ENCODE measurements at regions not wholly inside any gene's neighbourhood (a gene's known extent, or its start where the extent isn't known, plus 50 kb on each side); places are given as distances from the start of the nearest gene placed in this dataset.
A peak's percentile ranks its signal among the peaks of the same experiment; 100 is the strongest.

GRCh38 chr7:98496618-98497017, 95.7 kb upstream of the BAIAP2L1 start:
- in situ Hi-C loops (cut with MboI; ENCODE audit: low sequenced_read_pairs) = no loop called here
- no peaks in the 10 kb centered on the region for H3K27me3 ChIP-seq (ENCODE audit: low read depth)
- no peaks in the 10 kb centered on the region for H3K36me3 ChIP-seq (replicated peaks)

GRCh38 chr7:98495200-98495955, 94.5 kb upstream of the BAIAP2L1 start:
- in situ Hi-C loops (cut with MboI; ENCODE audit: low sequenced_read_pairs) = no loop called here
- Histone ChIP-seq H3K27me3 (ENCODE audit: low read depth) (no peaks in the 10 kb centered on the region), H3K36me3 (replicated peaks) (no peaks in the 10 kb centered on the region), H3K9me3 (no peaks in the 10 kb centered on the region), H3K4me1 (no peaks in the 10 kb centered on the region), H3K4me3 (no peak overlapping the region)
- no peak for DNase-seq (ENCODE audit: low spot score in 2 of 2)

More at GRCh38 chr7:98496618-98497017, 95.7 kb upstream of the BAIAP2L1 start:
- Histone ChIP-seq H3K9me3 (no peaks in the 10 kb centered on the region), H3K4me1 (no peaks in the 10 kb centered on the region), H3K4me3 (no peak overlapping the region)
- DNase-seq (ENCODE audit: low spot score in 2 of 2) = no peak

GRCh38 chr7:98493030-98493778, 92.3 kb upstream of the BAIAP2L1 start:
- H3K4me1 ChIP-seq = no peaks in the 10 kb centered on the region
- H3K9me3 ChIP-seq = no peaks in the 10 kb centered on the region
- in situ Hi-C loops (cut with MboI; ENCODE audit: low sequenced_read_pairs) = no loop called here
- DNase-seq (ENCODE audit: low spot score in 2 of 2) = no peak
- H3K36me3 ChIP-seq (replicated peaks) = no peaks in the 10 kb centered on the region
- no peak overlapping the region for H3K4me3 ChIP-seq
- H3K27me3 ChIP-seq (ENCODE audit: low read depth) = no peaks in the 10 kb centered on the region

GRCh38 chr7:98488167-98488566, 87.3 kb upstream of the BAIAP2L1 start:
- no peak overlapping the region for H3K4me3 ChIP-seq
- no peaks in the 10 kb centered on the region for H3K36me3 ChIP-seq (replicated peaks)
- no peaks in the 10 kb centered on the region for H3K4me1 ChIP-seq
- no peaks in the 10 kb centered on the region for H3K9me3 ChIP-seq
- H3K27me3 ChIP-seq (ENCODE audit: low read depth) = no peaks in the 10 kb centered on the region
- no peak for DNase-seq (ENCODE audit: low spot score in 2 of 2)
- in situ Hi-C loops (cut with MboI; ENCODE audit: low sequenced_read_pairs) = no loop called here

GRCh38 chr7:98483964-98484545, 83.2 kb upstream of the BAIAP2L1 start:
- DNase-seq (ENCODE audit: low spot score in 2 of 2) = no peak
- Histone ChIP-seq H3K36me3 (replicated peaks) (no peaks in the 10 kb centered on the region), H3K4me1 (no peaks in the 10 kb centered on the region), H3K27me3 (ENCODE audit: low read depth) (no peaks in the 10 kb centered on the region), H3K9me3 (no peaks in the 10 kb centered on the region), H3K4me3 (no peak overlapping the region)
- in situ Hi-C loops (cut with MboI; ENCODE audit: low sequenced_read_pairs) = no loop called here

GRCh38 chr7:98483276-98483963, 82.5 kb upstream of the BAIAP2L1 start:
- Histone ChIP-seq H3K9me3 (no peaks in the 10 kb centered on the region), H3K36me3 (replicated peaks) (no peaks in the 10 kb centered on the region), H3K4me1 (no peaks in the 10 kb centered on the region), H3K27me3 (ENCODE audit: low read depth) (no peaks in the 10 kb centered on the region), H3K4me3 (no peak overlapping the region)
- DNase-seq (ENCODE audit: low spot score in 2 of 2) = no peak
- in situ Hi-C loops (cut with MboI; ENCODE audit: low sequenced_read_pairs) = no loop called here

GRCh38 chr7:98479318-98479717, 78.4 kb upstream of the BAIAP2L1 start:
- no peaks in the 10 kb centered on the region for H3K4me1 ChIP-seq
- in situ Hi-C loops (cut with MboI; ENCODE audit: low sequenced_read_pairs) = no loop called here
- no peak overlapping the region for H3K4me3 ChIP-seq
- H3K36me3 ChIP-seq (replicated peaks) = no peaks in the 10 kb centered on the region
- no peak for DNase-seq (ENCODE audit: low spot score in 2 of 2)
- H3K9me3 ChIP-seq = no peaks in the 10 kb centered on the region
- H3K27me3 ChIP-seq (ENCODE audit: low read depth) = no peaks in the 10 kb centered on the region

- Histone ChIP-seq H3K36me3 (replicated peaks) (no peaks in the 10 kb centered on the region), H3K9me3 (no peaks in the 10 kb centered on the region), H3K27me3 (ENCODE audit: low read depth) (no peaks in the 10 kb centered on the region), H3K4me3 (no peak overlapping the region), H3K4me1 (no peaks in the 10 kb centered on the region)
- in situ Hi-C loops (cut with MboI; ENCODE audit: low sequenced_read_pairs) = no loop called here
- no peak for DNase-seq (ENCODE audit: low spot score in 2 of 2)
Measured at GRCh38 chr7:98475352-98475751, 74.5 kb upstream of the BAIAP2L1 start.

GRCh38 chr7:98474558-98474957, 73.7 kb upstream of the BAIAP2L1 start:
- H3K4me1 ChIP-seq = no peaks in the 10 kb centered on the region
- no peaks in the 10 kb centered on the region for H3K27me3 ChIP-seq (ENCODE audit: low read depth)
- H3K4me3 ChIP-seq = no peak overlapping the region
- H3K36me3 ChIP-seq (replicated peaks) = no peaks in the 10 kb centered on the region
- no peak for DNase-seq (ENCODE audit: low spot score in 2 of 2)
- in situ Hi-C loops (cut with MboI; ENCODE audit: low sequenced_read_pairs) = no loop called here
- no peaks in the 10 kb centered on the region for H3K9me3 ChIP-seq

- no peaks in the 10 kb centered on the region for H3K27me3 ChIP-seq (ENCODE audit: low read depth)
- H3K4me3 ChIP-seq = no peak overlapping the region
- H3K9me3 ChIP-seq = no peaks in the 10 kb centered on the region
- no peaks in the 10 kb centered on the region for H3K36me3 ChIP-seq (replicated peaks)
- in situ Hi-C loops (cut with MboI; ENCODE audit: low sequenced_read_pairs) = no loop called here
- no peaks in the 10 kb centered on the region for H3K4me1 ChIP-seq
- DNase-seq (ENCODE audit: low spot score in 2 of 2) = no peak
Measured at GRCh38 chr7:98472521-98472954, 71.6 kb upstream of the BAIAP2L1 start.

- no peaks in the 10 kb centered on the region for H3K9me3 ChIP-seq
- H3K27me3 ChIP-seq (ENCODE audit: low read depth) = no peaks in the 10 kb centered on the region
- peak in 1 of 2 experiments; percentile 35 for DNase-seq (ENCODE audit: low spot score in 2 of 2)
- H3K4me3 ChIP-seq = no peak overlapping the region
- in situ Hi-C loops (cut with MboI; ENCODE audit: low sequenced_read_pairs) = no loop called here
- no peaks in the 10 kb centered on the region for H3K4me1 ChIP-seq
- no peaks in the 10 kb centered on the region for H3K36me3 ChIP-seq (replicated peaks)
Measured at GRCh38 chr7:98470485-98471240, 69.8 kb upstream of the BAIAP2L1 start.

GRCh38 chr7:98469088-98469487, 68.2 kb upstream of the BAIAP2L1 start:
- in situ Hi-C loops (cut with MboI; ENCODE audit: low sequenced_read_pairs) = no loop called here
- Histone ChIP-seq H3K4me3 (no peak overlapping the region), H3K36me3 (replicated peaks) (no peaks in the 10 kb centered on the region), H3K27me3 (ENCODE audit: low read depth) (no peaks in the 10 kb centered on the region), H3K9me3 (no peaks in the 10 kb centered on the region), H3K4me1 (no peaks in the 10 kb centered on the region)
- no peak for DNase-seq (ENCODE audit: low spot score in 2 of 2)

- H3K4me1 ChIP-seq = no peaks in the 10 kb centered on the region
- peak in 1 of 2 experiments; percentile 12 for DNase-seq (ENCODE audit: low spot score in 2 of 2)
- H3K27me3 ChIP-seq (ENCODE audit: low read depth) = no peaks in the 10 kb centered on the region
- H3K4me3 ChIP-seq = no peak overlapping the region
- no peaks in the 10 kb centered on the region for H3K9me3 ChIP-seq
- in situ Hi-C loops (cut with MboI; ENCODE audit: low sequenced_read_pairs) = no loop called here
- H3K36me3 ChIP-seq (replicated peaks) = no peaks in the 10 kb centered on the region
Measured at GRCh38 chr7:98467570-98468312, 66.9 kb upstream of the BAIAP2L1 start.
